Central memory CD4-positive, alpha-beta T cell (primary cell): ENCODE measurements at regions not wholly inside any gene's neighbourhood (a gene's known extent, or its start where the extent isn't known, plus 50 kb on each side); places are given as distances from the start of the nearest gene placed in this dataset.

ENCODE experiments used
- DNase-seq: peaks from one replicate; pipeline ENCODE4 v3.0.0; 2022

DNA sequence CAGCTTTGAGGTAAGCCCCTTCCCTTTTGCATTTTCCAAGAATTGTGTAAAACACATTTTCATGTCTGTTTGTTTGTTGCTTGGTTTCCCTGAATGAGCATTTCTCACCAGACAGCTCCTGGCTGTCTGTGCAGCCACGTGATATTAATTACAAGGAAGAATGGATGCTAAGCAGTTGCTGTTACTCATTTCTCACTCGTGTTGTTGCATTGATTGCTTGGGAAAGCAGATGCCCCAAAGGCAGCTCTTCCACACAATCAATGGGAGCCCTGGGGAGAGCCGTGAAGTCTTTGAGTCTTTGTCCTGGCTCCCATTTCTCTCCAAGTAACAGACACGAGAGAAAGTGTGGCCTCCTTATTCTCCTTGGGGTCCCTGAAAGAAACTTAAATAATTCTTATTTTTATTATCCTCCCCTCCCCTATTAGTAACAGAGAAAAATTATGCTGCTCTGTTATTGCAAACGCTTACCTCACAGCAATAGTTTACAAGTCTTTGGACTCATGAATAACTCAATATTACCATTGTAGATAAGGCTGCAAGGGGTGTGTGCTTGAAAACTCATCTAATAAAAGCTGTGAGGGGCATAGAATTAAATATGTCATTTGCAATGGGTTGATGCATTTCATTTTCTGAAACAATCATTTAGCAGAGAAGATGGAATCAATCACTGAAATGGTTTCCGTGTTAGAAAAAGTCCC is 127.7 kb upstream of the CAMK1G start:
- DNase-seq: no peak

- DNase-seq: no peak
Observed at GRCh38 chr1:209456878-209457277, 126.6 kb upstream of the CAMK1G start.

- no peak for DNase-seq
Observed at GRCh38 chr1:209457401-209458125, 126.0 kb upstream of the CAMK1G start.

- no peak for DNase-seq
Observed at GRCh38 chr1:209458921-209459320, 124.6 kb upstream of the CAMK1G start.

GRCh38 chr1:209461168-209461567 is 122.3 kb upstream of the CAMK1G start:
- DNase-seq: no peak

DNA sequence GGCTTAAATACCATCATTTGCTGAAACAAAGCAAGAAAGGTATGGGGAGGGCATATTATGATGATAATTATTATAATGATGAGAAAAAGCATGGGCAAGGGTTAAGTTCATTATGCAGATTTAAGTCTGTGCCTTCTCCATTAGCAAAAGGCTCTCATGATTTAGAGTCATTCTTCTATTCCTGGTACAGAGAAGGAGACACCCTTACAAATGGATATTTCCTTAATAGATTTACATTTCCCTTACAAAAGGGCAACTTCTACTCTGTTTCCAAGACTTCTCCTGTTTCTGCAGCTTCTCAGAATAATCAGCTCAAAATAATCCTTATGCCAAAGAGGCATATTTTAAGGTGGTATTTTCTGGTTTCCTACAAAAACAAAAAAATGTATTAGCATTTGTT is 121.1 kb upstream of the CAMK1G start:
- DNase-seq: no peak

- no peak for DNase-seq
Observed at GRCh38 chr1:209463441-209463840, 120.1 kb upstream of the CAMK1G start.

DNA sequence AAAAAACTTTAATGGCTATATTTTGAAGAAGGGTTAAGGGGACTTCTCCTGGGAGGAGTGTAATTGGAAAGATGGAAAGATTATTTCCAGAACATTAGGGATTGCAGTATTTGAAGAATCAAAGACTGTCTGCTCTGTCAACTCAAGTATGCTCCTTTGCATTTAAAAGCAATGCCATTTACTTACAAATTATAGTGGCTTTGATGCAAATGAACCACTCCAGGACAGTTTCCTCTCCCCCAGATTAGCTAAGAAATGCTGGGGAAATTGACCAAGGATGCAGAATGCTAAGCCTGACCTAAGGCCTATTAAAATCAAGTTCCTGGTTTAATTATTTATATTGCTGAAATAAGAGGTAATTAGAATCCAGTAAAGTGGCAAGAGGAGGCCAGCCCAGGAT is 110.5 kb upstream of the CAMK1G start:
- DNase-seq: no peak

GRCh38 chr1:209480345-209480744 is 103.2 kb upstream of the CAMK1G start:
- no peak for DNase-seq

DNA sequence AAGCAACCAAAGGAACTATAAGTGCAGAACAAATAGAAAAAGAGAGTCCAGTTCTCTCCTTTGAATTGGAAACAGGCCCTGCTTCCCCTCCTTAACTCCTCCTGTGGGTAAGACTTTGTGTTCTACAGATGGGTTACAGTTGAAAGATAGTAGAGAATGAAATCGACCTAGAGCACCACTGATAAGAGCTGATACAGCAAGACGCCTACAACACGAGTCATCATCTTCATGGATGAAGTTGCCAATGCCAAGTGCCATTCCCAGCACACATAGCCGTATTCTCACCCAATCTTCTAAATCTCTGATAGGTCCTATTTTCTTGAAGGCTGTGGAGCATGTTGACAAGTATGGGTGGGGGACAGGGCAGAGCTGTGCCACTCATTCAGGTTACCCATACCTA is 99.8 kb upstream of the CAMK1G start:
- DNase-seq: no peak

- no peak for DNase-seq
Observed at GRCh38 chr1:209484429-209484828, 99.1 kb upstream of the CAMK1G start.

DNA sequence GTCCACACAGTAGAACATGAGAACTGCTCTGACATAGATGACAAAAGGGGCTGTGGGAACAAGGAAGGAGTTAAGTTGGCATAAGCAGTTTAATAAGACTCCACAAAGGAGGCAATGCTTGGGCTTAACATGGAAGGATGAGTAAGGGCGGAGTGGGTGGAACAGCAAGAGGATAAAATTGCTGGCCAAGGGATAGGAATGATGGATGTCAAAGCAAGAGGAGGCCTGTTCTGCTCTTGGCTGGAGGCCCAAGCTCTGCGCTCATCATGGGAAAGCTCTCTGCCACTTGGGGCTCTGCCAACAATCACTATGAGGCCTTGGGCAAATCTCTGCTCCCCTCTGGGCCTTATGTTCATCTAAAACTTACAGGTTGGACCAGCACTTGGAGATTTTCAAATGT is 98.3 kb upstream of the CAMK1G start:
- no peak for DNase-seq

DNA sequence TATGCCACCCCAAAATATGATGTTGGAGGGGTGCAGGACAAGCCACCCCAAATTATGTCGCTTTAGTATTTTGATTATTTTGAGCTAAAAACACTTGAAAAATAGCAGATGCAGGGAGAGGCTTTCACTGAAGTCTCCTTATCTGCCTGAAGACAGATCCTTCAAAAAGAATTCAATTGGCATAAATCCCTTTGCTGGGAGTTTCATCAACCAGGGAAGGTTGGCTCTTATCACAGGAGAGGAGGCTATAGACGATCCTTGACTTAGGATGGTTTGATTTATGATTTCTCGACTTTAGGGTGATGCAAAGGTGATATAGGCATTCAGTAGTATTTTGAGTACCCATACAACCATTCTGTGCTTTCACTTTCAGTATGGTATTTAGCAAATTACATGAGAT is 97.8 kb upstream of the CAMK1G start:
- DNase-seq: no peak

GRCh38 chr1:209486861-209487593 is 96.5 kb upstream of the CAMK1G start:
- no peak for DNase-seq

DNA sequence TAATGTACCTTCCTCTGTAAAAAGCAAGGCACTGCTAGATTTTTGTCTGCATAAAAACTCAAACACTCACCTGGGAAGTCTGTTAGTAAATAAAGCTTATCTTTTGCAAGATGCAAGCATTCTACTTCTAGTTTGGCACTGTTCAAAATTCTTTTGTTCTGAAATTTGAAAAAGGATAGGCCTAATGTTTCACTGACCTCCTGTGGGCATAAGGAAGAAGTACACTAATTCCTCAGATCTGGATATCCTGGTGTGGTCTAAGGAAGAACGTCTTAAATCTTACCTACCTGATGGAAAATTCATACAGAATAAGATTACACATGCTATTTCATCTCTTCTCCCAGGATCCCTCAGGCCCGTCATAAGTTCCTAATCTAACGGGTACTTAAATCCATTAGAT is 93.5 kb upstream of the CAMK1G start:
- no peak for DNase-seq

- no peak for DNase-seq
Observed at GRCh38 chr1:209491031-209491430, 92.5 kb upstream of the CAMK1G start.

DNA sequence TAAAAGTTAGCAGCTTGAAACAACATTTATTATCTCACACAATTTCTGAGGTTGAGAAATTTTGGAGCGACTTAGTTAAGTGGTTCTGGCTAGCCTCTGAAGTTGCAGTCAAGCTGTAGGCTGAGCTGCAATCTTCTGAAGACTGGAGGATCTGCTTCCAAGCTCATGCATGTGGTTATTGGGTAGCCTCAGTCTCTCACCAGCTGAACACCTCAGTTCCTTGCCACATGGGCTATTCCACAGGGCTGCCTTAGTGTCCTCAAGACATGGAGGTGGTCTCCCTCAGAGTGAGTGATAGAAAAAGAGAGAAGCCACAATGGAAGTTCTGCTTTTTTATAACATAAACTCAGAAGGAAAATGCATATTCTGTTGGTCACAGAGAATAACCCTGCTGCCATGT is 92.0 kb upstream of the CAMK1G start:
- DNase-seq: no peak

- DNase-seq: no peak
Observed at GRCh38 chr1:209491897-209492296, 91.6 kb upstream of the CAMK1G start.

DNA sequence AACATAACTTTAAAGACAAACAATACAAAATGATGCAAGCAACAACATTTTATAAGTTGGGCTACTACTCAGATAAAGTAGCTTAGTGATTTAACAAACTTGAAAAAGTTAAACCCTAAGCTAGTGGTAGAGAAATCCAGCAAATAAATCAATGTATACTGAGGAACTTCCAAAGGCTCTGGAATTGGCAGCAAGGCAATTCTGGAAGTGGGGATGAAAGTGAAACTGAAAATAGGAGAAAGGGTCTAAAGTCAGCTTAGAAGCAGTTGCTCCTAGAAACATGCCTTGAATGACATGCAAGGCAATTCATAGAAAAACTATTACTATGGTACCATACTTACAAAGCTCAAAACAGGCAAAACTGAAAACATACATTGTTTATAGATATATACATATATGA is 90.0 kb upstream of the CAMK1G start:
- DNase-seq: no peak

GRCh38 chr1:209497729-209498128 is 85.8 kb upstream of the CAMK1G start:
- no peak for DNase-seq

DNA sequence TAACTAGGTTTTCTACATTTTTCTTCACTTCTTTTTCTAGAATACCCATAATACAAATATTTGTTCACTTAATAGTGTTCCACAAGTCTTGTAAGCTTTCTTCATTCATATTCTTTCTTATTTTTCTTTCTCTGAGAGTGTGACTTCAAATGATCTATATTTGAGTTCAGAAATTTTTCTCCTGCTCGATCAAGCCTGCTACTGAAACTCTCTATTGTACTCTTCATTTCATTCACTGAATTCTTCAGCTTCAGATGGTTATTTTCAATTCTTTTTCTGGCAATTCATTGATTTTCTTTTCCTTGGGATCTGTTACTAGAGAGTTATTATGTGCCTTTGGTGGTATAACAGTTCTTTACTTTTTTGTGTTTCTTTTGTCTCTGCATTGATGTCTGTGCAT is 82.5 kb upstream of the CAMK1G start:
- DNase-seq: no peak

GRCh38 chr1:209503196-209503595 is 80.3 kb upstream of the CAMK1G start:
- DNase-seq: no peak

GRCh38 chr1:209504571-209504970 is 78.9 kb upstream of the CAMK1G start:
- no peak for DNase-seq

DNA sequence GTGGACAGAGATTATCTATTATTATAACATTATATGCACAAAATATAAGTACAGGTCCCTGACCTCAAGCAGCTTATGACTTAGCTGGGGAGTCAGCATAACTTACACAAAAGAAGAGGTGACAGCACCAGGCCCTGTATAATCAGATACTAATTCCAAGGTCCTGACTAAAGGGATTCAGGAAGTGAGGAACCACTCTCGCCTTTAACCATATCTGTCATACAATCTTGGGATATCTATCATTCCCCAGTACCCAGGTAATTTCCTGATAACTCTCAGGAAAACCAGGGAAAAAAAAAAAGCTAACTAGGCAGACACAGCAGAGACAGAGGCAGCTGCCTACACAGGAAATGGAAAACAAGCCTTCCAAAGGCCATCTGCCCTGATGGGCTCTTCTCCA is 78.5 kb upstream of the CAMK1G start:
- DNase-seq: no peak
